HCT116 (cell line): ENCODE measurements at regions not wholly inside any gene's neighbourhood (a gene's known extent, or its start where the extent isn't known, plus 50 kb on each side); places are given as distances from the start of the nearest gene placed in this dataset.

Experiments used
- ATAC-seq: fragments of 200-7000 bp; cut with Tn5 transposase; 2 replicates; pipeline ENCODE4 v1.9.1; 2020; ENCODE audit warnings: mild to moderate bottlenecking, moderate library complexity
- BruUV-seq: library from RNA; stranded (reverse); fragments of 400-500 nt; replicated peaks from 2 replicates; lab custom pipeline; 2021; lab: Mats Ljungman, UMichigan
- CTCF ChIA-PET: fragments of 300-600 bp; sonication (Branson Sonifier 250); formaldehyde crosslinking; loops from one replicate; lab custom pipeline; 2021; ENCODE audit warnings: antibody characterized with exemption; lab: Charles Lee
- POLR2A ChIA-PET: fragments of 300-600, 350-600 bp; sonication (Branson Sonifier 250); formaldehyde crosslinking; loops from one replicate; lab custom pipeline; 2021; ENCODE audit warnings: antibody characterized with exemption; lab: Charles Lee
- RAD21 ChIA-PET, 2 experiments: fragments of 300-600 bp; sonication (Branson Sonifier 250); formaldehyde crosslinking; loops; one replicate each; lab custom pipeline; 2023; ENCODE audit warnings: low total read pairs in 2 of 2; ENCODE audit not compliant: uncharacterized antibody in 2 of 2, unreplicated experiment in 2 of 2, low non-redundant PET in 1 of 2; lab: Charles Lee
- DNase-seq: peaks from one replicate; pipeline ENCODE4 v3.0.0-alpha.2; 2010; ENCODE audit warnings: low read depth, low spot score
- H2AFZ ChIP-seq: fragments of 200-600 bp; shearing (Covaris generic), sonication (generic); 2 replicates; pipeline ENCODE4 v1.6.1; 2017; ENCODE audit warnings: low read depth, mixed run types, mixed read lengths, antibody characterized with exemption, low read length; ENCODE audit not compliant: poor library complexity, severe bottlenecking
- H3K27ac ChIP-seq: 2 replicates; pipeline ENCODE4 v1.5.1; 2012; ENCODE audit warnings: low read depth, low read length
- H3K27me3 ChIP-seq: fragments of 200-600 bp; sonication (generic); 2 replicates; pipeline ENCODE4 v1.6.1; 2016; ENCODE audit warnings: mixed run types, low read length, mixed read lengths; ENCODE audit not compliant: insufficient read depth
- H3K36me3 ChIP-seq, 2 experiments: fragments of 200-500 bp in 1 of 2; fragments of 200-600 bp in 1 of 2; sonication (Bioruptor generic) in 1 of 2; sonication (generic) in 1 of 2; 2 replicates each; pipeline versions ENCODE4 v1.5.1 to v1.6.1; 2014 to 2016; ENCODE audit warnings: low read length in 2 of 2, inconsistent platforms in 1 of 2, mixed read lengths in 1 of 2, mixed run types in 1 of 2; ENCODE audit not compliant: insufficient read depth in 2 of 2, control insufficient read depth in 1 of 2
- H3K4me1 ChIP-seq, 2 experiments: fragments of 200-600 bp in 1 of 2; sonication (generic) in 1 of 2; 2 replicates each; pipeline versions ENCODE4 v1.5.1 to v1.6.1; 2012 to 2017; ENCODE audit warnings: low read length in 2 of 2, inconsistent platforms in 1 of 2, mild to moderate bottlenecking in 1 of 2, mixed read lengths in 1 of 2, mixed run types in 1 of 2, moderate library complexity in 1 of 2; ENCODE audit not compliant: insufficient read depth in 2 of 2, control insufficient read depth in 1 of 2
- H3K4me2 ChIP-seq: fragments of 200-600 bp; sonication (generic); 2 replicates; pipeline ENCODE4 v1.6.1; 2017; ENCODE audit warnings: mixed run types, low read length, mixed read lengths
- H3K4me3 ChIP-seq, 2 experiments: fragments of 200-600 bp in 1 of 2; sonication (generic) in 1 of 2; replicated peaks in 1 of 2; 2 replicates each; pipeline ENCODE4 v1.5.1; 2011 to 2016; ENCODE audit warnings: low read length in 2 of 2, control low read depth in 1 of 2, low read depth in 1 of 2, mild to moderate bottlenecking in 1 of 2, mixed read lengths in 1 of 2, mixed run types in 1 of 2
- H3K79me2 ChIP-seq: fragments of 200-600 bp; sonication (generic); 2 replicates; pipeline ENCODE4 v1.6.1; 2017; ENCODE audit warnings: mild to moderate bottlenecking, mixed run types, low read length, moderate library complexity, mixed read lengths; ENCODE audit not compliant: insufficient read depth
- H3K9ac ChIP-seq: fragments of 200-600 bp; sonication (generic); 2 replicates; pipeline ENCODE4 v1.6.1; 2016; ENCODE audit warnings: low read length, mixed read lengths
- H3K9me2 ChIP-seq: fragments of 200-600 bp; sonication (generic), shearing (Covaris generic); 2 replicates; pipeline ENCODE4 v1.6.1; 2017; ENCODE audit warnings: mixed run types, mild to moderate bottlenecking, moderate library complexity; ENCODE audit not compliant: insufficient read depth
- H3K9me3 ChIP-seq, 2 experiments: fragments of 200-500 bp in 1 of 2; fragments of 200-600 bp in 1 of 2; sonication (Bioruptor generic) in 1 of 2; sonication (generic) in 1 of 2; 2 replicates each; pipeline ENCODE4 v1.6.1; 2014 to 2017; ENCODE audit warnings: low read length in 2 of 2, mixed read lengths in 2 of 2, inconsistent platforms in 1 of 2, low read depth in 1 of 2, mild to moderate bottlenecking in 1 of 2, mixed run types in 1 of 2, moderate library complexity in 1 of 2; ENCODE audit not compliant: control insufficient read depth in 1 of 2, insufficient read depth in 1 of 2
- H4K20me1 ChIP-seq: fragments of 200-600 bp; sonication (generic), shearing (Covaris generic); 2 replicates; pipeline ENCODE4 v1.6.1; 2017; ENCODE audit warnings: mixed run types, mild to moderate bottlenecking, moderate library complexity; ENCODE audit not compliant: insufficient read depth
- ATF3 ChIP-seq: IDR thresholded peaks from 2 replicates; pipeline ENCODE4 v1.6.1; 2012
- CBX3 ChIP-seq: IDR thresholded peaks from 2 replicates; pipeline ENCODE4 v1.6.1; 2012; ENCODE audit warnings: low read depth
- CEBPB ChIP-seq: IDR thresholded peaks from 2 replicates; pipeline ENCODE4 v1.6.1; 2012; ENCODE audit warnings: low read depth
- EZH2 ChIP-seq: fragments of 200-600 bp; sonication (generic); IDR thresholded peaks from 2 replicates; pipeline ENCODE4 v1.6.1; 2017; ENCODE audit warnings: antibody characterized with exemption, mixed run types
- EZH2phosphoT487 ChIP-seq: fragments of 200-600 bp; IDR thresholded peaks from 2 replicates; pipeline ENCODE4 v1.6.1; 2018; ENCODE audit warnings: antibody characterized with exemption, borderline replicate concordance
- FOSL1 ChIP-seq: IDR thresholded peaks from 2 replicates; pipeline ENCODE4 v1.6.1; 2012; ENCODE audit warnings: low read depth
- JUND ChIP-seq: IDR thresholded peaks from 2 replicates; pipeline ENCODE4 v1.6.1; 2012
- MAX ChIP-seq: IDR thresholded peaks from 2 replicates; pipeline ENCODE4 v1.6.1; 2012
- POLR2A ChIP-seq: IDR thresholded peaks from 2 replicates; pipeline ENCODE4 v1.7.0; 2011; ENCODE audit warnings: borderline replicate concordance; ENCODE audit not compliant: insufficient read depth, insufficient read length; ENCODE audit errors: extremely low read depth
- POLR2AphosphoS5 ChIP-seq: IDR thresholded peaks from 2 replicates; pipeline ENCODE4 v1.6.1; 2011; ENCODE audit warnings: mild to moderate bottlenecking, low read depth, low read length, moderate library complexity
- SIN3A ChIP-seq: IDR thresholded peaks from 2 replicates; pipeline ENCODE4 v1.6.1; 2012; ENCODE audit warnings: low read depth
- SRF ChIP-seq: IDR thresholded peaks from 2 replicates; pipeline ENCODE4 v1.6.1; 2012; ENCODE audit warnings: low read depth
- YY1 ChIP-seq: IDR thresholded peaks from 2 replicates; pipeline ENCODE4 v1.6.1; 2011; ENCODE audit warnings: low read length, low read depth, moderate library complexity, mild to moderate bottlenecking; ENCODE audit not compliant: insufficient replicate concordance; ENCODE audit errors: extremely low read depth
- intact Hi-C: fragments of 100-400 bp; cut with micrococcal nuclease; formaldehyde crosslinking; loops from 2 replicates; pipeline ENCODE4 v1.10.0; 2022
- TF ChIP-seq, protein P1 (sequence below): IDR thresholded peaks from 2 replicates; pipeline ENCODE4 v1.6.1; 2012; ENCODE audit warnings: low read depth
- TF ChIP-seq, protein P2 (sequence below): IDR thresholded peaks from 2 replicates; pipeline ENCODE4 v1.6.1; 2011; ENCODE audit warnings: mild to moderate bottlenecking, low read length, moderate library complexity; ENCODE audit not compliant: insufficient replicate concordance; ENCODE audit errors: extremely low read depth

GRCh38 chr4:24067367-24068193 is 177.7 kb upstream of the PPARGC1A start:
- no peak overlapping the region for H3K9ac ChIP-seq
- H4K20me1 ChIP-seq = no peaks in the 10 kb centered on the region
- H3K79me2 ChIP-seq = no peaks in the 10 kb centered on the region
- no TSS peak for BruUV-seq
- ChIA-PET CTCF (no interaction called here), POLR2A (no interaction called here), RAD21 (no interaction called here)
- DNase-seq (no peak), ATAC-seq (no peak)
- no peak overlapping the region for H2AFZ ChIP-seq
- no peak for TF ChIP-seq JUND
- no peak for TF ChIP-seq FOSL1
- TF ChIP-seq EZH2phosphoT487 = no peak
- H3K9me3 ChIP-seq = peaks cover 2 to 12% of the 10 kb centered on the region in 2 experiments; a peak in 2 of 4 replicates
- no peaks in the 10 kb centered on the region for H3K36me3 ChIP-seq
- no peak overlapping the region for H3K27ac ChIP-seq
- intact Hi-C loops = no loop called here
- no peak overlapping the region for H3K4me3 ChIP-seq
- no peaks in the 10 kb centered on the region for H3K27me3 ChIP-seq
- no peak overlapping the region for H3K4me2 ChIP-seq
- no peaks in the 10 kb centered on the region for H3K4me1 ChIP-seq
- H3K9me2 ChIP-seq = no peaks in the 10 kb centered on the region

DNA sequence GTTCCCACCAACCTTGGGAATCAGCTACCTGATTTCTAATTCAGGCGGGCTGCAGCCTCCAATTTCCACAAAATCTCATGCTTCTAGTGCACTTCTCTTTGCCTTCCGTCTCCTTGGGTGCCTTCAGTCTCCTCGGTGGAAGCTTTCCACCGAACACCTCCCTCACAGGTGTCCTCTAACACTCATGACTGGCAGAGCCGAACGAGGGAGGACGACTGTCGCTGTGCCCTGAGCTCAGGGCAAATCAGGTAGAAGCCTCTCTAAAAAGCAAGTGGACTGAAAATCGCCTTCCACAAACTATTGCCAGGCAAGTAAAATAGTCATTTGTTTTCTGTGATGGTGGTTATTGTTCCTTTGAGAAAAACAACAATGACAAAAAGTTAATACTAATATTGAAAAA is 176.1 kb upstream of the PPARGC1A start:
- DNase-seq (no peak), ATAC-seq (no peak)
- no peaks in the 10 kb centered on the region for H3K9me2 ChIP-seq
- intact Hi-C loops = no loop called here
- no peaks in the 10 kb centered on the region for H3K79me2 ChIP-seq
- peaks cover 3 to 12% of the 10 kb centered on the region in 2 experiments; a peak in 2 of 4 replicates for H3K9me3 ChIP-seq
- no peak overlapping the region for H3K4me2 ChIP-seq
- no peak overlapping the region for H3K9ac ChIP-seq
- H3K4me3 ChIP-seq = no peak overlapping the region
- ChIA-PET POLR2A (no interaction called here), RAD21 (no interaction called here), CTCF (no interaction called here)
- H2AFZ ChIP-seq = no peak overlapping the region
- no peak overlapping the region for H3K27ac ChIP-seq
- H3K36me3 ChIP-seq = no peaks in the 10 kb centered on the region
- BruUV-seq = no TSS peak
- H3K4me1 ChIP-seq = no peaks in the 10 kb centered on the region
- H4K20me1 ChIP-seq = no peaks in the 10 kb centered on the region
- no peaks in the 10 kb centered on the region for H3K27me3 ChIP-seq
- TF ChIP-seq SIN3A (no peak), SRF (no peak), CBX3 (no peak), POLR2AphosphoS5 (no peak), YY1 (no peak), EZH2phosphoT487 (no peak), CEBPB (no peak), EZH2 (no peak), ATF3 (no peak), POLR2A (no peak), JUND (no peak), MAX (no peak)
- TF ChIP-seq, protein P1, sequence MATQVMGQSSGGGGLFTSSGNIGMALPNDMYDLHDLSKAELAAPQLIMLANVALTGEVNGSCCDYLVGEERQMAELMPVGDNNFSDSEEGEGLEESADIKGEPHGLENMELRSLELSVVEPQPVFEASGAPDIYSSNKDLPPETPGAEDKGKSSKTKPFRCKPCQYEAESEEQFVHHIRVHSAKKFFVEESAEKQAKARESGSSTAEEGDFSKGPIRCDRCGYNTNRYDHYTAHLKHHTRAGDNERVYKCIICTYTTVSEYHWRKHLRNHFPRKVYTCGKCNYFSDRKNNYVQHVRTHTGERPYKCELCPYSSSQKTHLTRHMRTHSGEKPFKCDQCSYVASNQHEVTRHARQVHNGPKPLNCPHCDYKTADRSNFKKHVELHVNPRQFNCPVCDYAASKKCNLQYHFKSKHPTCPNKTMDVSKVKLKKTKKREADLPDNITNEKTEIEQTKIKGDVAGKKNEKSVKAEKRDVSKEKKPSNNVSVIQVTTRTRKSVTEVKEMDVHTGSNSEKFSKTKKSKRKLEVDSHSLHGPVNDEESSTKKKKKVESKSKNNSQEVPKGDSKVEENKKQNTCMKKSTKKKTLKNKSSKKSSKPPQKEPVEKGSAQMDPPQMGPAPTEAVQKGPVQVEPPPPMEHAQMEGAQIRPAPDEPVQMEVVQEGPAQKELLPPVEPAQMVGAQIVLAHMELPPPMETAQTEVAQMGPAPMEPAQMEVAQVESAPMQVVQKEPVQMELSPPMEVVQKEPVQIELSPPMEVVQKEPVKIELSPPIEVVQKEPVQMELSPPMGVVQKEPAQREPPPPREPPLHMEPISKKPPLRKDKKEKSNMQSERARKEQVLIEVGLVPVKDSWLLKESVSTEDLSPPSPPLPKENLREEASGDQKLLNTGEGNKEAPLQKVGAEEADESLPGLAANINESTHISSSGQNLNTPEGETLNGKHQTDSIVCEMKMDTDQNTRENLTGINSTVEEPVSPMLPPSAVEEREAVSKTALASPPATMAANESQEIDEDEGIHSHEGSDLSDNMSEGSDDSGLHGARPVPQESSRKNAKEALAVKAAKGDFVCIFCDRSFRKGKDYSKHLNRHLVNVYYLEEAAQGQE = no peak
- TF ChIP-seq, protein P2, sequence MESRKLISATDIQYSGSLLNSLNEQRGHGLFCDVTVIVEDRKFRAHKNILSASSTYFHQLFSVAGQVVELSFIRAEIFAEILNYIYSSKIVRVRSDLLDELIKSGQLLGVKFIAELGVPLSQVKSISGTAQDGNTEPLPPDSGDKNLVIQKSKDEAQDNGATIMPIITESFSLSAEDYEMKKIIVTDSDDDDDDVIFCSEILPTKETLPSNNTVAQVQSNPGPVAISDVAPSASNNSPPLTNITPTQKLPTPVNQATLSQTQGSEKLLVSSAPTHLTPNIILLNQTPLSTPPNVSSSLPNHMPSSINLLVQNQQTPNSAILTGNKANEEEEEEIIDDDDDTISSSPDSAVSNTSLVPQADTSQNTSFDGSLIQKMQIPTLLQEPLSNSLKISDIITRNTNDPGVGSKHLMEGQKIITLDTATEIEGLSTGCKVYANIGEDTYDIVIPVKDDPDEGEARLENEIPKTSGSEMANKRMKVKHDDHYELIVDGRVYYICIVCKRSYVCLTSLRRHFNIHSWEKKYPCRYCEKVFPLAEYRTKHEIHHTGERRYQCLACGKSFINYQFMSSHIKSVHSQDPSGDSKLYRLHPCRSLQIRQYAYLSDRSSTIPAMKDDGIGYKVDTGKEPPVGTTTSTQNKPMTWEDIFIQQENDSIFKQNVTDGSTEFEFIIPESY = no peak
